Activated T-cell treated with anti-CD3 and anti-CD28 coated beads, Interleukin-2, amount 50 U/mL, for 4 hours (primary cell): ENCODE measurements at regions not wholly inside any gene's neighbourhood (a gene's known extent, or its start where the extent isn't known, plus 50 kb on each side); places are given as distances from the start of the nearest gene placed in this dataset.

Experiments
- ATAC-seq, 2 donors: fragments of 200-7000 bp; cut with Tn5 transposase; one replicate each; pipeline ENCODE4 v1.10.0; 2021
- DNase-seq: peaks from one replicate; pipeline ENCODE4 v3.0.0-alpha.2; 2020
- H3K27me3 Mint-ChIP-seq: one replicate; pipeline ENCODE4 v1.8.0; 2021; ENCODE audit warnings: low read depth, mixed read lengths
- H3K36me3 Mint-ChIP-seq: one replicate; pipeline ENCODE4 v1.8.0; 2022; ENCODE audit warnings: mixed read lengths; ENCODE audit not compliant: insufficient read depth
- H3K4me1 Mint-ChIP-seq: one replicate; pipeline ENCODE4 v1.8.0; 2021; ENCODE audit warnings: low read depth, mixed read lengths
- H3K4me3 Mint-ChIP-seq: one replicate; pipeline ENCODE4 v1.8.0; 2021; ENCODE audit warnings: mild to moderate bottlenecking, moderate library complexity, mixed read lengths
- H3K9me3 Mint-ChIP-seq: one replicate; pipeline ENCODE4 v1.8.0; 2021; ENCODE audit warnings: mixed read lengths

DNA sequence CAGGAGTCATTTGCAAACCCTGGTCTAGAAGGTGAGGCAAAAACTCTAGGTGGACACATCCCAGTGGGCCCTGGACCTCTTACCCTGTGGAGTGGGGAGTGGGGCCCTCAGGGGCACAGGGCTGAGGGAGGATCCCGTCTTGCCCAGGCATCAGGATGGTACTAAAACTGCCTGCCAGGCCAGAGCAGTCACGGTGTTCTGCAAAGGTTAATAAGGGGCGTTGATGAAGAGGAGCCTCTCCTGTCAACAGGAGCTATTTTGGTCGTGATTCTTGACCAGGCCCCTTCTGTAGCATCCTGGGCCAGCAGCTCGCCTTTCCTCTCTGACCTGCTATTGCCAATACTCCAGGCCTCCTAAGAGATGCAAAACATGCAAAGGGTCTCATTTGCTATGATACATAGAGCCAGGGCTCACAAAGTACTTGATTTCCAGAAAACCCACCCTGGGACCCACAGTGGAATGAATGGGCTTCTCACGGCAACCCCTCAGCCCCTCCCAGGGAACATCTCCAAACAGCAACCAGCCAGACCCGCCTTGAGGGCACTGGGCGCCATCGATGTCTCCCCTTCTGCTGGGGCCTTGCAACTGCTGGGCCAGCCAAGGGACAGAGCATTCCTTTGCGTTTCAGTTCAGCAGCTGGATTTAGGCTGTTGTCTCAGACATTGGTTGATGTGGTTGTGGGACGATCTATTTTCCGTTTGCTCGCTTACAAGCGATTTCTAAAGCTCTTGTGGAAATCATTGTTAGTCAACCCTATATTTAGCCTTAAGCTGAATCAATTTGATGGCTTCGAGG, 111.1 kb downstream of the PDCL3 start:
- H3K4me3 Mint-ChIP-seq, result no peak overlapping the region
- peaks cover 2% of the 10 kb centered on the region for H3K4me1 Mint-ChIP-seq
- no peaks in the 10 kb centered on the region for H3K27me3 Mint-ChIP-seq
- ATAC-seq (no peak), DNase-seq (no peak)
- no peaks in the 10 kb centered on the region for H3K36me3 Mint-ChIP-seq
- H3K9me3 Mint-ChIP-seq, result no peaks in the 10 kb centered on the region

DNA sequence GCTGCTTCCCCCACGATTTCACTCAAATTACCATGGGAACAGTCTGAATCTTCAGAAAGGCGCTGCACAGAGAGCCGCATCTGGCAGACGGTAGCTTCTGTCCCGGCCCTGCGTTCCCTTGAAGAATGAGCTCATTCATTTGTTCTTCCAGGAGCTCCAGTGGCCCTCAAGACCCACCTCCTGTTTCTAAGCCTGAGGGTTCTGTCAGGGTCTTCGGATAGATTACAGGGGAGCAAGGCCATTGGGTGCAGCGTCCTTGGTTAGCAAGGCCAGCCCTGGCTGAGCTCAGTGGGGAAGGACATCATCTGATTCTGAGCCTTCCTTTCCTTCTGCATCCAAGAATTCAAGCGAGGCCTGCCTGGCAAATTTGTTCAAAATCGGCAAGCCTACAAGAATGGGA, 111.9 kb downstream of the PDCL3 start:
- H3K36me3 Mint-ChIP-seq, result no peaks in the 10 kb centered on the region
- H3K9me3 Mint-ChIP-seq, result no peaks in the 10 kb centered on the region
- peaks cover 10% of the 10 kb centered on the region for H3K4me1 Mint-ChIP-seq
- ATAC-seq (no peak), DNase-seq (no peak)
- no peak overlapping the region for H3K4me3 Mint-ChIP-seq
- no peaks in the 10 kb centered on the region for H3K27me3 Mint-ChIP-seq

- no peak overlapping the region for H3K4me3 Mint-ChIP-seq
- ATAC-seq (no peak), DNase-seq (no peak)
- no peaks in the 10 kb centered on the region for H3K9me3 Mint-ChIP-seq
- peaks cover 13% of the 10 kb centered on the region for H3K4me1 Mint-ChIP-seq
- H3K36me3 Mint-ChIP-seq, result no peaks in the 10 kb centered on the region
- no peaks in the 10 kb centered on the region for H3K27me3 Mint-ChIP-seq
These were observed 112.6 kb downstream of the PDCL3 start for GRCh38 chr2:100675373-100675772.

GRCh38 chr2:100675855-100676254, 113.1 kb downstream of the PDCL3 start:
- DNase-seq (no peak), ATAC-seq (no peak)
- H3K9me3 Mint-ChIP-seq, result no peaks in the 10 kb centered on the region
- H3K4me3 Mint-ChIP-seq, result no peak overlapping the region
- H3K27me3 Mint-ChIP-seq, result no peaks in the 10 kb centered on the region
- H3K4me1 Mint-ChIP-seq, result peaks cover 16% of the 10 kb centered on the region
- no peaks in the 10 kb centered on the region for H3K36me3 Mint-ChIP-seq

DNA sequence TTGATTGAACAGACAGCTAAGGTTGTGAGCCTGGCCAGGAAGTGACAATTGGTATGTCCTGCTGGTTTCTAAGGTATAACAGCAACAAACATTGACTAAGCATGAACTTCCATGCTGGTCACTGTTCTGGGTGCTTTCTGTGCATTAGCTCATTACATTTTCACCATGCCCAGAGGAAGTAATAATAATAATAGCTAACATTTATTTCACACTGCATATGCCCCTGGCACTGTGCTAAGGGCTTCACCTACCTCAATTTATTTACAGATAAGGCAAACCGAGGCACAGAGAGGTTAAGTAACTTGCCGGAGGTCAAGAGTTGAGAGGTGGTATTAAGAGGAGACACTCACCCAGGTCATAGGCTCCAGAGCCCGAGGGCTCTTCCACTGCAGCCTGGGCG, 113.6 kb downstream of the PDCL3 start:
- no peaks in the 10 kb centered on the region for H3K9me3 Mint-ChIP-seq
- no peak overlapping the region for H3K4me3 Mint-ChIP-seq
- ATAC-seq, result no peak
- H3K4me1 Mint-ChIP-seq, result peaks cover 16% of the 10 kb centered on the region
- H3K36me3 Mint-ChIP-seq, result no peaks in the 10 kb centered on the region
- DNase-seq, result no peak
- H3K27me3 Mint-ChIP-seq, result no peaks in the 10 kb centered on the region

- H3K4me3 Mint-ChIP-seq, result no peak overlapping the region
- ATAC-seq (no peak), DNase-seq (no peak)
- H3K27me3 Mint-ChIP-seq, result no peaks in the 10 kb centered on the region
- H3K9me3 Mint-ChIP-seq, result no peaks in the 10 kb centered on the region
- H3K36me3 Mint-ChIP-seq, result no peaks in the 10 kb centered on the region
- peaks cover 16% of the 10 kb centered on the region for H3K4me1 Mint-ChIP-seq
These were observed 114.9 kb downstream of the PDCL3 start for GRCh38 chr2:100677611-100678185.

GRCh38 chr2:100679211-100679610, 116.4 kb downstream of the PDCL3 start:
- peaks cover 16% of the 10 kb centered on the region for H3K4me1 Mint-ChIP-seq
- H3K9me3 Mint-ChIP-seq, result peaks cover 13% of the 10 kb centered on the region
- ATAC-seq, result no peak
- peaks cover 3% of the 10 kb centered on the region for H3K36me3 Mint-ChIP-seq
- no peak overlapping the region for H3K4me3 Mint-ChIP-seq
- no peak for DNase-seq
- no peaks in the 10 kb centered on the region for H3K27me3 Mint-ChIP-seq

DNA sequence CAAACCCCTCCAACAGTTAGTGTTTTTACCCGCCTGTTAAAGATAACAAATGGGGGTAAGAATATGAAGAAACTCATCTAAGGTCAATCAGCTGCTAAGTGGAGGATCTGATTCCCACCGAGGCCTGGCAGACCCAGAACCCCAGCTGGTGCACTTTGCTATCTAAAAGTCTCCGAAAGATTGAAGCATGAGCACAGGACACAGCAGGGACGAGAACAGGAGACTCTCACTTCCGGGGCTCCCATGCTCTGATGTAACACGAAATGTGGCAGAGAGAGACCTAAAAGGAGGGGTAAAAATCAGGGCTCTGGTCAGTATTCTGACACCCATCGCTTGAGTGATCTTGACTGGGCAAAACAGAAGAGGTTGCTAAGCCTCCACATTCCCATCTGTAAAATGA, 119.7 kb downstream of the PDCL3 start:
- no peaks in the 10 kb centered on the region for H3K27me3 Mint-ChIP-seq
- peaks cover 3% of the 10 kb centered on the region for H3K36me3 Mint-ChIP-seq
- no peak overlapping the region for H3K4me3 Mint-ChIP-seq
- H3K4me1 Mint-ChIP-seq, result peaks cover 16% of the 10 kb centered on the region
- DNase-seq (no peak), ATAC-seq (no peak)
- peaks cover 15% of the 10 kb centered on the region for H3K9me3 Mint-ChIP-seq

GRCh38 chr2:100683231-100683630, 120.4 kb downstream of the PDCL3 start:
- no peak for DNase-seq
- no peak for ATAC-seq
- Mint-ChIP-seq H3K27me3 (no peaks in the 10 kb centered on the region), H3K9me3 (peaks cover 15% of the 10 kb centered on the region), H3K4me3 (no peak overlapping the region), H3K4me1 (peaks cover 16% of the 10 kb centered on the region), H3K36me3 (peaks cover 3% of the 10 kb centered on the region)

GRCh38 chr2:100691846-100692245, 128.1 kb upstream of the NPAS2 start:
- Mint-ChIP-seq H3K9me3 (peaks cover 17% of the 10 kb centered on the region), H3K27me3 (peaks cover 3% of the 10 kb centered on the region), H3K36me3 (peaks cover 1% of the 10 kb centered on the region), H3K4me3 (no peak overlapping the region), H3K4me1 (no peaks in the 10 kb centered on the region)
- DNase-seq (no peak), ATAC-seq (no peak)

- no peak for DNase-seq
- peaks cover 18% of the 10 kb centered on the region for H3K9me3 Mint-ChIP-seq
- no peaks in the 10 kb centered on the region for H3K4me1 Mint-ChIP-seq
- peaks cover 1% of the 10 kb centered on the region for H3K36me3 Mint-ChIP-seq
- no peak overlapping the region for H3K4me3 Mint-ChIP-seq
- no peak for ATAC-seq
- H3K27me3 Mint-ChIP-seq, result peaks cover 3% of the 10 kb centered on the region
These were observed 127.6 kb upstream of the NPAS2 start for GRCh38 chr2:100692381-100692780.

GRCh38 chr2:100692906-100693305, 127.0 kb upstream of the NPAS2 start:
- Mint-ChIP-seq H3K27me3 (peaks cover 3% of the 10 kb centered on the region), H3K4me1 (no peaks in the 10 kb centered on the region), H3K36me3 (peaks cover 1% of the 10 kb centered on the region), H3K4me3 (no peak overlapping the region), H3K9me3 (peaks cover 18% of the 10 kb centered on the region)
- ATAC-seq (no peak), DNase-seq (no peak)

DNA sequence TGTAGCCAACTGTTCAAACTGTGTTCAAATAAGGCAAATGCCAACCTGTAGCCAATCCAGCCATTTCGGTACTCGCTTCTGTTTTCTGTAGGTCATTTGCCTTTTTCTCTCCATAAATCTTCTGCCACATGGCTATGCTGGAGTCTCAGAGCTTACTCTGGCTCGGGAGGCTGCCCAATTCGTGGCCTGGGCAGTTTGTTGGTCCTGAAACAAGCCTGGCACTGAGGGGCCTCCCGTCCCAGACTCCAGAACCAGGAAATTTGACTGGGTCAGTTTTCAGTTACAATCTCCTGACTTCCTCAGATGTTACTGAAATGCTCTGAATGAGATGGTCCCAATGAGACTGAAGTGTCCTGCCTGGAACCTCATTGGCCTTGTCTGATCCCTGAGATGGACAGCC, 120.8 kb upstream of the NPAS2 start:
- peaks cover 3% of the 10 kb centered on the region for H3K4me1 Mint-ChIP-seq
- H3K27me3 Mint-ChIP-seq, result peaks cover 4% of the 10 kb centered on the region
- H3K4me3 Mint-ChIP-seq, result no peak overlapping the region
- ATAC-seq (no peak), DNase-seq (no peak)
- peaks cover 1% of the 10 kb centered on the region for H3K36me3 Mint-ChIP-seq
- peaks cover 14% of the 10 kb centered on the region for H3K9me3 Mint-ChIP-seq

DNA sequence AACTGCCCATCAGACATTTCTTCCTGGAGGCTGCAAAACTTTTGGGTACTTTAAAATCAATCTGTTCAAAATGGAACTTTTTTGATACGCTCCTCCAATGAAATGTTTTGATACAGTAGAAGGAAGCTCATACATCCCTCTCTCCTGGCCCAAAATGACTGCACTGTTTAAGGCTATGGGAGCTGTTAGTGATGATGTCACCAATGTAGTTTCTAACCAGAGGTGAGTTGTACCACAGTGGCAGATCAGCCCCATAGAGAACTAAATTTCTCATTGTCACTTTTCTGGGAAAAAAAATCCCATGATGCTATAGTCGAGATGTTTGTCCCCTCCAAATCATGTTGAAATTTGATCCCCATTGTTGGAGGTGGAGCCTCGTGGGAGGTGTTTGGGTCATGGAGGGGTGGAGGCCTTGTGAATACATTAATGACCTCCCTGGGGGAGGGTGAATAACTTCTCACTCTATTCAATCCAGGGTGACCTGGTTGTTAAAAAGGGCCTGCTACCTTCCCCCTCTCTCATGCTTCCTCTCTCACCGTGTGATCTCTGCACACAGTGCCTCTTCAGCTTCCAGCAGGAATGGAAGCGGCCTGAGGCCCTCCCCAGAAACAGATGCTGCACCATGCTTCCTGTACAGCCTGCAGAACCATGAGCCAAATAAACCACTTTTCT, 117.4 kb upstream of the NPAS2 start:
- ATAC-seq (no peak), DNase-seq (no peak)
- Mint-ChIP-seq H3K36me3 (no peaks in the 10 kb centered on the region), H3K4me3 (no peak overlapping the region), H3K4me1 (peaks cover 11% of the 10 kb centered on the region), H3K27me3 (peaks cover 4% of the 10 kb centered on the region), H3K9me3 (no peaks in the 10 kb centered on the region)

GRCh38 chr2:100703213-100703612, 116.7 kb upstream of the NPAS2 start:
- no peak for ATAC-seq
- Mint-ChIP-seq H3K36me3 (no peaks in the 10 kb centered on the region), H3K4me1 (peaks cover 15% of the 10 kb centered on the region), H3K4me3 (no peak overlapping the region), H3K27me3 (peaks cover 4% of the 10 kb centered on the region), H3K9me3 (no peaks in the 10 kb centered on the region)
- DNase-seq, result no peak
